ENCODE measurements at regions not wholly inside any gene's neighbourhood (a gene's known extent, or its start where the extent isn't known, plus 50 kb on each side); places are given as distances from the start of the nearest gene placed in this dataset.

DNA sequence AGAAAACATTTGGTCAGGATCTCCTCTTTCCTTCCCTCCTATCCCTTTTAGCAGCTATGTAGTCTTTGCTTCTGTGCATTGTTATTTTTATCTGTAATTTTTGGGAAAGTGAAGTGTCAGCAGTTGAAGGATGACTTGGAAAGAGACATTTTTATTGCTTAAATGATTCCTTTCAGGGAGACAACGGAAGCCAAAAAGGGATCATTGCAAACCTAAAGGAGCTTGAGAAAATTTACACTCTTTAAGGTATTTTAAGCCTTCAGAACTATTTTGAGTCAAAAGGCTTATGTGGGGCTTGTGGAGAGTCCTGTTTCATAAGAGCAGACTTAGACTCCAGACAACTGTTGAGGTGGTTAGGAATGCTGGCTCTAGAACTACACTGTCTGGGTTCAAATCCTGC lies 281.6 kb downstream of the KIF4B start:
- no peak for DNase-seq (ENCODE audit: low read depth in 2 of 2)

DNA sequence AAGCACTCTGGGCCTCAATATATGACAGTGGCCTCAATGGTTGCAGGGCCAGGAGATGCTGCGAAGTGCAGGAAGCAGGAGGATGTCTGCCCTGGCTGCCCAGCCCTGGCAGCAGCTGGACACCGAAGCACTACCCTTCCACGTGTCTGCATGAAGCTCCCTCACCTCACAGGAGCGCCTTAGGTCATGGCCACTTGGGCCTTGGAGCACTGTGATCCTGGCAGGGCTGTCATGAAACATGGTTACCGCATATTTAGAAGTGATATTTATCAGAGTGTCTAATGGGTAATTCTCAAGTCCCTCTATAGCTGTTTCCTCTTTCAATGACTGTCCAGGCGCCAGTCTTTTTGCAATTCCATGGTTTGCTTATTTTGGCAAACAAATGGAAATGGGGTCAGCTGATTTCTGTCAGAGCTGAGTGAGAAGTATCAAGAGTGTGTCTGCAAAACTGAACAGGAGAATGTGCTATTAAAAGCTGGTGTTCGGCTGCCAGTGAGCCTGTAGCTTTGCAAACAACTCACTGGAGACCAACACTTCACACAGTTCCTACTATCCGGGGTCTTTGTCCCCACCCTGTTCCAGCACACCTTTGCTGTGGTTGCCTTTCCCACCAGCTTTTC lies 285.9 kb downstream of the KIF4B start:
- DNase-seq (ENCODE audit: low read depth in 2 of 2): no peak

DNA sequence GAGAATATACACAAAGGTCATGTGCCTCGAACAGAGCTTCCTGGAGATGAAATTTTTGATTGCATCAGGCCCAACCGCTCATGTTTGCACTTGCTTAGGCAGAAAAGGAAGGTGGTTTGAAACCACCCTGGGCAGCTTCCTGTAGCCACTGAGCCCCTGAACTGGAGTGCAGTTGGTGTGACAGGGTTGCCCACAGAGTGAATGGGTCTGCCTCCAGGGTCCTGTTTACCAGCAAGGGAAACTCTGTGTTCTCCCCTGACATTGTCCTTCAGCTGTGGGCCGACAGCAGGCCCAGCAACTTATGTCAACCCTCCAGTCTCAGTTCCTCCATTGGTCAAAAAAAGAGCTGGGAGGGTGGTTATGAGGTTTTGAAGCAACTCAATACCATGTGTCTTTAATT lies 289.6 kb downstream of the KIF4B start:
- no peak for DNase-seq (ENCODE audit: low read depth in 2 of 2)

DNA sequence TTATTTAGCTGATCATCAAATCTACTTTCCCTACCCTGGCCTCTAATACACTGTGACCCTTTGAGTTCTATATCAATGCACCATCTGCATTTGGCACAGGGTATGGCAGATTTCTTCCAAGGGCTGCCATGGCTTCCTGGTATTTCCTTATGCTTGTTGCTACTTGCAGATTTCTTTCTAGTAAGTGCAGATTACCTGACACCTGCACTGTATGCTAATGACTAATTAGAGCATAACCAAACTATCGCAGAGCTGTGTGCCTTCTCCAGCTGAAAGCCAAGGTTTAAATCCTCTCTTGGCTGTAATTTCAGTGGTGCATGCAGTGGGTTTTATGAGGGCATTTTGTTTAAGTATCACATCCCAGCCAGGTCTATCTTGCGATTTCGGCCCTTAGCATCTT lies 293.7 kb downstream of the KIF4B start:
- no peak for DNase-seq (ENCODE audit: low read depth in 2 of 2)

DNA sequence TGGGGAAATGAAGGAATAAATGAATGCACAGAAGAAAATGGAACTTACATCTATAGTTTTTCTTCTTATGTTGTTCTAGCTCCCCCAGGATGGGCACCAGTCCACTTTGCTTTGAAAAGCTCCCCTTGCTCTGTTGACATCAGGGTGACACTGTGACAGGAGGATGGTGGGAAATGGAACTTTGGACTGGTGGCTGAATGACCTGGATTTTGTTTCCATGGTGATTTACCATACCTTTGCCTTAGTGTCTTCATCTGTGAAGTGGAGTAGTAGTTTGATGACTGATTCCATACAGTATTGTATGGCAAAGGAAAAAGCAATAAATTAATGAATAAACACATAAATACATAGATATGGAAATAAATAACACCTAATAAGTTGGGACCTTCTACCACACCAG lies 294.7 kb downstream of the KIF4B start:
- DNase-seq (ENCODE audit: low read depth in 2 of 2): no peak

DNA sequence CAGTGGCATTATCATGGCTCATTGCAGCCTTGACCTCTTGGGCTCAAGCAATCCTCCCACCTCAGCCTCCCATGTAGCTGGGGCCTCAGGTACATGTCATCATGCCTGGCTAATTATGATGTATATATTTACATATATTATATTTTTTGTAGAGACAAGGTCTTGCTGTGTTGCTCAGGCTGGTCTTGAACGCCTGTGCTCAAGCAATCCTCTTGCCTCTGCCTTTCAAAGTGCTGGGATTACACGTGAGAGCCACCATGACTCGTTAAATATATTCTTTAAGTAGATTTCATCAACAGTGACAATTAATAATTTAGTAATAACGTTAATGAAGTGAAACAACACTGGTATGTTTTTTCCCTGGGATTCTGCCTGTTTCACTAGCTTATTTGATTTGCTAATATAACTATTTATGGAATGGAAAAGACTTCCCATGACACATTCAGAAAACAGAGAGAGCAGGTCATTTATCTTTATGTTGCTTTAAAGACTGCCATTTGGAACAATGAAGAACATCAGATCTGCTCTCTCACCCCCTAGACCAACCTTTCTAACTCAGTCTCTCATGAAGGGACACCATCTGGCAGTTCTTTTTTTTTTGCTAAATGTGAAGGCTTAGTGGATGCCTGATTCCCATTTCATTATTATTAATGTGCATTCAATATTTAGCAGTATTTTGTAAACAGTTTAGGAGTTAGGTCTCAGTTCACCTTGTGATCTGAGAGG lies 295.6 kb downstream of the KIF4B start:
- no peak for DNase-seq (ENCODE audit: low read depth in 2 of 2)

DNA sequence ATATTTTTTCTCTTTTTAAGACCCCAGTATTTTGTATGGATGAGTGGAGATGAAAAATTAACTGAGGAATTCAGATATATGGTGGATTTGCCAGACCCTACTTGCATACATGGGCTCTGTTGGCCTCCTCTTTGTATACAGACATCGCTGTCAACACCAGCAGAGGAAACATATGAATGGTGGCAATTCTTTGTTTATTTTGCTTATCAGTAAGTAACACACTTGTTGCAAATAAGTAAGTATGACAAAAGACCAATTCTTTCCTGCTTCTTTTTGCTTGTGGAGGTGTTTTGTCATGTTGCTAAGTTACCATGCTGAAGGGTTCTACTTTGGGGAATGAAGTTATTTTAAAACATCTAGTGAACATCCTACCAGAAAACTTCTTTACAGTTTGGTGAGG lies 298.2 kb downstream of the KIF4B start:
- no peak for DNase-seq (ENCODE audit: low read depth in 2 of 2)

DNA sequence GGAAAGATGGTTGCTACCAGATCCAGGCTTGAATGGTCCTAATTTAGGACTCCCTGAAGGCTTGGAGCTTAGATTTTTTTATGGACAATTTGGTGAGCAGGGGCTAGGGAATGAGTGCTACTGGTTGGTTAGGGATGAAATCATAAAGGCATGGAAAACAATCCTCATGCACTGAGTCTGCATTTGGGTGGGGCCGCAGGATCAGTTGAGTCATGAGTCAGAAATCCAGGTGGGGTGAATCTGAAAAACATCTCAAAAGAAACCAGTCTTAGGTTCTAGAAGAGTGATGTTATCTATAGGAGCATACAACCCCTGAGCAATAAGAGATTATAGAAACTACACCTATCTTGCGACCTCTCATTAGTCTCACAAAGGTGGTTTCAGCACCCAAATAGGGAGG lies 300.0 kb downstream of the KIF4B start:
- DNase-seq (ENCODE audit: low read depth in 2 of 2): no peak

DNA sequence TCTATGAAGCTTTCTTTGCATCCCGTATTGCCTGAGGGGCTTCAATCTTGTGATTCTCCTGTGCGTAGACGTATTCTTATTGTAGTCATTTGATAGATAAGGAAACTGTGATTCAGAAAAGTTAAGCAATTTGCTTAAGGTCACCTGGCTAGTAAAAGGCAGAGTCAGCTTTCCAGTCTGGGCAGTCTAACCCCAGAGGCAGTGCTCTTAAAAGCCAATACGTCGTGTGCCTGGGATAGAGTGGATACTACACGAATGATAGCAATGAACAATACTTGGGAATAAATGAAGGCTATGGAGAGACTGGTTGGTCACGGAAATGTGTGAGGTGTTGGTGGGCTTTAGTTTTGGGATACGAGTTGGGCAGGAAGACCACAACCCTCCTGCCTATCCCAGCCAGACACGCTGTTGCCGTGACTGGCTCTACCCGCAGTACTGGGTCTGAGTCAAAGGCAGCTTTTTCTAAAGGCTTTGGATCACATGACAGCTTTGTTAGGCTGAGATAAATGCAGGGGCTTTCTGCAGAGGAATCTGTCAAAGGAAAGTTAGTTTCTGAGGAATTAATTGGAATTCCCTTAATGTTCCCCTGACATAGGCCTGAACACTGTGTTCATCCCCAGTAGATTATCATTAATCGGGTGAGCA lies 302.6 kb downstream of the KIF4B start:
- no peak for DNase-seq (ENCODE audit: low read depth in 2 of 2)

DNA sequence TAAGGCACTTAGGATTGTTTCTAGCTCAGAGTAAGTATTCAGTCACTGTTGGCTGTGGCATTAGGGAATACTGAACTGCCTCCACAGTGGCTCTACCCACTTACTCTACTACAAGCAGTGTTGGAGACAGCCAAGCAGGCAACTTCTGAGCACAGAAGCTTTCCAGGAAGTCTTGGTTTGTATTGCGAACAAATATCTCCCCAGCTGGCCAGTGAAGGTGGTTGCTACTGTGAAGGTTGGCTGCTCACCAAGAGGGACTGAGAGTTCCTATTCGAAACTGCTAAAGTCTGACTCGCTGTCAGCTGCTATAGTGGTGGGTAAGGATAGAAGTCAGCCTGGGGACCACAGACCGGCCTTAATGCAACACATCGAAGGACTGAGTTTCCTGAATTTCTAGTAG lies 319.1 kb downstream of the KIF4B start:
- DNase-seq (ENCODE audit: low read depth in 2 of 2): no peak

DNA sequence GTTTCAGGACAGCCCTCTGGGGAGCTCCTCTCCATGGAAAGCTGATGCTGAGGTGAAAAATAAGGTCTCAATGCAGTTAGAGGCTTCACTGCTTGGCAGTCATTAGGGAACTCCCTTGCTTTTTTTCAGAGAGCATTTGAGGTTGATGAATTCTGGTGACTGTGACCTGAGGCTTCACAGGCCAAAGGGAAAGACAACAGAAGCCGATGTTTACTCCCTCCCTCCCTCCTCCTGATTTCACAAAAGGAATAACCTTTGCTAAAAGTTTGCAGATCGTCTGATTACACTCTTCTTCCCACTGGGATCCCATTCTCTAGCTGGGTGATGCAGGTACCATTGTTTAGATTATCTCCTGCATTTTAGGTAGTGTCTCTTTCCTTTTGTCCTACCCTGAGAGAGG lies 329.4 kb downstream of the KIF4B start:
- DNase-seq (ENCODE audit: low read depth in 2 of 2): no peak

DNA sequence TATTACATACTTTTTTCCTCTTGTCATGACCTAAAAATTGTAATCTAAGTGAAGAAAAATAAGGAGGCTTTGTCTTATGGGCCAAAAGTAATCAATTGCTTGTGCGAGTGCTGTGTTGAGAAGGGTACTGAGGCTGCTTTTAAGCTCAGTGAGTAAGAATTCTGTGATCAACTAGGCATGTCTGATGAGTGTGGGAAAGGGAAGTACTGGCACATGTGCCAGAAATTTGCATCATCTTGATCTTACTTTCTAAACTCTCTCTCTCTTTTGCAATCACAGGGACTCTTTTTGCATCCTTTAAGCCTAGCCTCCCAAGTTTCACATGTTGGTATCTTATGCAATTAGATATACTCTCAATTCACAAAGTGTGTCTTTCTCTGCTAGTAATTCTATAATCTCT lies 329.9 kb downstream of the KIF4B start:
- no peak for DNase-seq (ENCODE audit: low read depth in 2 of 2)

DNA sequence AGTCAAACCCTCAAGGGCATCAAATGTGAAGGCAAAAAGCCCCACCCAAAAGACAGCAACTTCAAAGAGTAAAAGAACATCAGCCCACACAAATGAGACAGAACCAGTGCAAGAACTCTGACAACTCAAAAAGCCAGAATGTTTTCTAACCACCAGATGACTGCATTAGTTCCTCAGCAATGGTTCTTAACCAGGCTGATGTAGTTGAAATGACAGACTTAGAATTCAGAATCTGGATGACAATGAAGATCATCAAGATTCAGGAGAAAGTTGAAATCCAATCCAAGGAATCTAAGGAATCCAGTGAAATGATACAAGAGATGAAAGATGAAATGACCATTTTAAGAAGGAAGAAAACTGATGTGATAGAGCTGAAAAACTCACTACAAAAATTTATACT lies 339.7 kb downstream of the KIF4B start:
- DNase-seq (ENCODE audit: low read depth in 2 of 2): no peak

DNA sequence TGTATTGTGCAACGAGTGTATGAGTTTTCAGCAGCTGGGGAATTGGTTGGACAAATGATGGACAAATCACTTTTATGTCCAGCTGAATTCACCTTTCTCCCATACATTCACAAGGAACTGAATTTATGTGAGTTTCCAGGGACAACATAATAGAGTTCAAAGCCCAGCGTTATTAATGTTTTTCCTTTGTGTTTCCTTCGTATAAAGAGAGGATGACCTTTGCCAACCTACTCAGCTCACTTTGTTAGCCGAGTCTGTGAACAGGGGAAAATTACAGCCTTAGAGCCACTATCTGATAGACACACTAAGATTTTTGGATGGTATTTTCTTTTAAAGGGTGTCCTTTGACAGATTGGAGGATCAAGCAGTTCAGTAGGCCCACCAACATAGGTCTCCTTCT lies 352.5 kb downstream of the KIF4B start:
- DNase-seq (ENCODE audit: low read depth in 2 of 2): no peak

DNA sequence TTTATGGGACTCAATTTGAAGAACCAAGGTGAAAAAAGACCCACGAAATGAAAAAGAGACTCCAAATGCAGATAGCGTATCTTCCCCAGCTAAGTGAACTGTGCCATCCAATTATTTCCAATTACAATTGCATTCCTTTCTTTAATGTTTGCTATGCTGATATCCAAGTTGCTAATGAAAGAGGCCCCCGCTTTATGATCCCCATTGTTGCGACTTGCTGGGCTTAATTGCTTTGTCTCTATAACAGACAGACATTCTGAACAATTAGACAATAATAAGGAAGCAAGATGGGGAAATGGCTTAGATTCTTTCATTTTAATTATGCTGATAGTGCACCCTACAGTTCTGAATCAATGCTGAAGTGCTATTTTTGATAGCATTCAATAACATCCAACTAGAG lies 354.3 kb downstream of the KIF4B start:
- DNase-seq (ENCODE audit: low read depth in 2 of 2): no peak

DNA sequence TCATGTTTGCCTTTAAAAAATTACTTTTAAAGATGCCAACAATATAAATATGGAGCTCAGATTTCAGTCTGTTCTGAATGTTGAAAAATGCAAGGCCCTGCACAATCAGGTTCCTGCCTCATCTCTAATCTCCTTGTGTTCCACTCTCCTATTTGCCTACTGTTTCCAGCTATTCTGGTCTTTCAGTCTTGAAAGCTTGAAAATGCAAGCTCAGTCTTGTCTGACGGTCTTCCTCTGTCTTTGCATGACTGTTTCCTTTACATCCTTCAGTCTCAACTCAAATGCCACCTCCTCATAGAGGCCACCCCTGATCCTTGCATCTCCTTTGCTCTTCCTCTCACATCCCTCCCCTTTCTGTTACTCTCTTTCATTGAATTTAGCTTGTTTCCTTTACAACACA lies 354.9 kb downstream of the KIF4B start:
- no peak for DNase-seq (ENCODE audit: low read depth in 2 of 2)

DNA sequence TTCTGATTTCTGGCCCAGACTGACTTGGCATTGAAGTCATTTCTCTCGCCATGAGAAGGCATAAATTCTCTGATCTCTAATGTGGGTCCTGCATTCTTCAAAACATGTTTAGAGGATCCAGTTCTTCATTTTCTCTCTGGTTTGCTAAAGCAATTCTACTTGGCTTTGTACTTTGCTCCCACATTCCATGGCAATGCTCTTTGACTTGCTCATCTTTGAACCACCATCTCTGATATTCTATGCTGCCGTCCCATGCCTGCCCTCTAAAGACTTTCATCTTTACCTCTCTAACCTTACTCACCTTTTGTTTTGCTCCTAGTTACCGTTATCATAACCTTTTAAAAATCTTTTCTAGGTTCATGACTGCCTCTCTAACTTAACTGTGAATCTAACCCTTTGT lies 366.9 kb downstream of the KIF4B start:
- no peak for DNase-seq (ENCODE audit: low read depth in 2 of 2)

DNA sequence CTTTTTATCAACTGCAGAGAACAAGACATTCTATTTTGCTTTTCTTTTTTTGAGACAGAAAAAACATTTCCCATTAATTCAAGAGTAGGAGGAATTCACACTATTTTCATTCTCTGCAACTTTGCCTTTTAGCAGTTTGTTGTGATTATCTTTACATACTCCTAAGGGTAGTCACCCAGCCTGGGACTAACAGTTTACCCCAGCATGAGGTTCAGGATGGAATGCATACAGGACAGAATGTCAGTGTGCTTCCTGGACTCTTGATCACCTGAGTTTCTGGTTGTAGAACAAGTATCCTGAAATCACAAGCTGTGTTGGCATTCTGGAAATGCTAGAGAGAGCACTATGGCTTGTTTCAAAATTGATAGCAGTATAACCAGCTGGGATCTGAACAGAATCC lies 368.1 kb downstream of the KIF4B start:
- no peak for DNase-seq (ENCODE audit: low read depth in 2 of 2)

DNA sequence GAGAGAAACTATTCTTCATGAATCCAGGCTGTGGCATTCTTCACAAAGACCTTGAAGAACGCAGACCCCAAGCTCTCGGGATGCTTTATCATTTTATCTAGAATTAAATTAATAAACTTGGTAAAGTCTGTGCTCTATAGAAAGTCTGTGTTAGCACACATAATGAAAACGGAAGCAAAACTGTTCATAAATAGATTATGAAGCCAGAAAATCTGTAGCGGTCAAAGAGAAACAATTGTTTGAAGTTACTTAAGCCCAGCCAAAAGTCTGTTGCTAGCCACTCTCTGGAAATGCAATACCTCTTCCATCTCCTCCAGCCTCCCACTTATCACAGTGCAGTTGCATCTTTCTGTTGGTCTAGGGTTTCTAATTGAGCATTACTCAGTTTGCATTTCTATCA lies 375.9 kb downstream of the KIF4B start:
- DNase-seq (ENCODE audit: low read depth in 2 of 2): no peak

DNA sequence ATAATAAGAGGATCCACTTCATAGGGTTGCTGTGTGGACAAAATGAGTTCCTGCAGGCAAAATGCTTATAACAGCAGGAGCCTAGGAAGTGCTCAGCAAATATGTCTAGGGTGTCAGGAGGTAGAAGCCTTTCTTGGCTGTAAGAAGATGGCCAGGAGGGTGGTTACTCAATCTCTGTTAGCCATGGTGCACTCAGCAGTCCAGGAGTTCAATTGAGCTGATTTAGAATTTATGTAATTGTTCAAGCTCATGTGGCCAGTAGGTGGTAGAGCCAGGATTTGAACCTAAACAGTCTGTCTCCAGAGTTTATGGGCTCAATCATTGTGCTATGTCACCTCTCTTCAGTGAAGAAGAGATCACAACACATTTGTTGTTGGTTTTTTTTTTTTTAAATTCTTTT lies 381.2 kb downstream of the KIF4B start:
- DNase-seq (ENCODE audit: low read depth in 2 of 2): no peak

DNA sequence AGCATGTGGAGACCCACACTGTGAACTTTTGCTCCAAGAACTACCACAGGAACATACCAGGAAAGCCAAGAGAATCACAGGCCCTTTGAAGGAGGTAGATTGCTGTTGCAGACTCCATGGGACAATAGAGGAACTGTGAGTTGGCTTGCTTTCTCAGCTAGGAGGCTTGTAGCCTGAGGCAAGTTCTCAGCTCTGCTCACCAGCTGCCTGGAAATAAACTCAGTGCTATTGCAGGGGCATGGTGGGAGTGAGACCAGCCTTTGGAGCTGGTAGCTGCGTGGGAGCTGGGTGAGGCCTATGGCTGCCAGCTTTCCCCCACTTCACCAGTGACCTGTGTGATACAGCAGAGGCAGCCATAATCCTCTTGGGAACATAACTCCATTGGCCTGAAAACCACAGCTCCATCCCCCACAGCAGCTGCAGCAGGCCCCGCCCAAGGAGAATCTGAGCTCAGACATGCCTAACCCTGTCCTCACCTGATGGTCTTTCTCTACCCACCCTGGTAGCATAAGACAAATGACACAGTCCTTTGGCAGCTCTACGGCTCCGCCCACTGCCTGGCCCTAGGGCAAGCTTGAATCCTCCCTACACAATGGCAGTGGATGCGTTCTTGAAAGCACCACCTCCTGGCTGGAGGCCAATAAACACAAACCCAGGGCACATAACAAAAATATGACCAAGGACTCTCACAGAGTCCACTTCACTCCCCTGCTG lies 389.5 kb downstream of the KIF4B start:
- DNase-seq (ENCODE audit: low read depth in 2 of 2): no peak

DNA sequence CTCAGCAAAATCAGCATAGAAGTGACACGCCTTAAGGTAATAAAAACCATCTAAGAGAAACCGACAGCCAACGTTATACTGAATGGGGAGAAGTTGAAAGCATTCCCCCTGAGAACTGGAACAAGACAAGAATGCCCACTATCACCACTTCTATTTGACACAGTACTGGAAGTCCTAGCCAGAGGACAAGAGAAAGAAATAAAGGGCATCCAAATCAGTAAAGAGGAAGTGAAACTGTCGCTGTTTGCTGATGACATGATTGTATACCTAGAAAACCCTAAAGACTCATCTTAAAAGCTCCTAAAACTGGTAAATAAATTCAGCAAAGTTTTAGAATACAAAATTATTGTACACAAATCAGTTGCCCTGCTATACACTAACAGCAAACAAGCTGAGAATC lies 393.3 kb downstream of the KIF4B start:
- DNase-seq (ENCODE audit: low read depth in 2 of 2): no peak

DNA sequence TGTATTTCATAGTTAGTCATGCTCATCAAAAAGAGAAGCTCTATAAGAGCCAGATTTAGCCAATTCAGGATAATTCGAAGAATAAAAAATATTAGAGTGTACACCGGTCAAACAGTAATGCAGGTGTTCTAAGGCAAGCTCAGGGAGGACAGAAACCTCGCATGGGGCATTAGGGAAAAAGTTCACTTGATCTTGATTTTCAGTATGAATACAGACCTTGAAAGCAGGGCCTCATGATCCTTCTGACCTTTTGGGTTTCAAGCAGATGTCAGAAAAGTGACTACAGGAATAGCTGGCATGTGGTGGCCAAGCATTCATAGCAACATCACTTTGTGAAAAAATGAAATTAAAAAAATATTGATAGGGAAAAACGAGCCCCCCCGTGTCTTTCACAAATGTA lies 394.9 kb downstream of the KIF4B start:
- DNase-seq (ENCODE audit: low read depth in 2 of 2): no peak
